ENCODE measurements at regions not wholly inside any gene's neighbourhood (a gene's known extent, or its start where the extent isn't known, plus 50 kb on each side); places are given as distances from the start of the nearest gene placed in this dataset.
A peak's percentile ranks its signal among the peaks of the same experiment; 100 is the strongest.

GRCh38 chr2:107694667-107695066, 132.0 kb upstream of the RGPD4 start:
- TF ChIP-seq, protein P1, sequence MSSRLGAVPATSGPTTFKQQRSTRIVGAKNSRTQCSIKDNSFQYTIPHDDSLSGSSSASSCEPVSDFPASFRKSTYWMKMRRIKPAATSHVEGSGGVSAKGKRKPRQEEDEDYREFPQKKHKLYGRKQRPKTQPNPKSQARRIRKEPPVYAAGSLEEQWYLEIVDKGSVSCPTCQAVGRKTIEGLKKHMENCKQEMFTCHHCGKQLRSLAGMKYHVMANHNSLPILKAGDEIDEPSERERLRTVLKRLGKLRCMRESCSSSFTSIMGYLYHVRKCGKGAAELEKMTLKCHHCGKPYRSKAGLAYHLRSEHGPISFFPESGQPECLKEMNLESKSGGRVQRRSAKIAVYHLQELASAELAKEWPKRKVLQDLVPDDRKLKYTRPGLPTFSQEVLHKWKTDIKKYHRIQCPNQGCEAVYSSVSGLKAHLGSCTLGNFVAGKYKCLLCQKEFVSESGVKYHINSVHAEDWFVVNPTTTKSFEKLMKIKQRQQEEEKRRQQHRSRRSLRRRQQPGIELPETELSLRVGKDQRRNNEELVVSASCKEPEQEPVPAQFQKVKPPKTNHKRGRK (tag; IDR thresholded peaks at IDR 0.05): no peak
- TF ChIP-seq NCOA1 (IDR thresholded peaks at IDR 0.05; ENCODE audit: low read depth) (no peak), U2AF2 (optimal IDR thresholded peaks at IDR 0.05; ENCODE audit: low read depth, low read length) (no peak), MAX (CRISPR knock-in tag; IDR thresholded peaks at IDR 0.05) (peak; percentile 34; the same call in 1 of the 2 replicates), STAT5B (CRISPR knock-in tag; IDR thresholded peaks at IDR 0.05) (no peak), POLR2A (conservative IDR thresholded peaks at IDR 0.05) (peak; percentile 69), RBM22 (IDR thresholded peaks at IDR 0.05; ENCODE audit: low read depth, low read length, poor library complexity, severe bottlenecking) (no peak), PBX2 (CRISPR knock-in tag; IDR thresholded peaks at IDR 0.05; ENCODE audit: low read depth) (no peak), PBX2 (tag; conservative IDR thresholded peaks at IDR 0.05; ENCODE audit: low read depth) (no peak), TCF7L2 (IDR thresholded peaks at IDR 0.05; ENCODE audit: low read depth, low read length) (no peak), ATF1 (CRISPR knock-in tag; IDR thresholded peaks at IDR 0.05) (no peak), ATF1 (tag; IDR thresholded peaks at IDR 0.05) (no peak)

All from K562 (cell line).